NB4 (cell line): ENCODE measurements at regions not wholly inside any gene's neighbourhood (a gene's known extent, or its start where the extent isn't known, plus 50 kb on each side); places are given as distances from the start of the nearest gene placed in this dataset.

Source experiments
- MYC ChIP-seq: IDR thresholded peaks from 2 replicates; pipeline ENCODE4 v1.6.1; 2011; ENCODE audit warnings: low read depth, low read length
- POLR2A ChIP-seq: IDR thresholded peaks from 2 replicates; pipeline ENCODE4 v1.6.1; 2011; ENCODE audit warnings: mild to moderate bottlenecking; ENCODE audit not compliant: insufficient read length; ENCODE audit errors: extremely low read depth
- TF ChIP-seq, protein P1 (sequence below): IDR thresholded peaks from 2 replicates; pipeline ENCODE4 v1.6.1; 2011; ENCODE audit warnings: low read depth, low read length
- TF ChIP-seq, protein P2 (sequence below): IDR thresholded peaks from one replicate; pipeline ENCODE4 v1.5.1; 2012; ENCODE audit warnings: low read depth, low read length

DNA sequence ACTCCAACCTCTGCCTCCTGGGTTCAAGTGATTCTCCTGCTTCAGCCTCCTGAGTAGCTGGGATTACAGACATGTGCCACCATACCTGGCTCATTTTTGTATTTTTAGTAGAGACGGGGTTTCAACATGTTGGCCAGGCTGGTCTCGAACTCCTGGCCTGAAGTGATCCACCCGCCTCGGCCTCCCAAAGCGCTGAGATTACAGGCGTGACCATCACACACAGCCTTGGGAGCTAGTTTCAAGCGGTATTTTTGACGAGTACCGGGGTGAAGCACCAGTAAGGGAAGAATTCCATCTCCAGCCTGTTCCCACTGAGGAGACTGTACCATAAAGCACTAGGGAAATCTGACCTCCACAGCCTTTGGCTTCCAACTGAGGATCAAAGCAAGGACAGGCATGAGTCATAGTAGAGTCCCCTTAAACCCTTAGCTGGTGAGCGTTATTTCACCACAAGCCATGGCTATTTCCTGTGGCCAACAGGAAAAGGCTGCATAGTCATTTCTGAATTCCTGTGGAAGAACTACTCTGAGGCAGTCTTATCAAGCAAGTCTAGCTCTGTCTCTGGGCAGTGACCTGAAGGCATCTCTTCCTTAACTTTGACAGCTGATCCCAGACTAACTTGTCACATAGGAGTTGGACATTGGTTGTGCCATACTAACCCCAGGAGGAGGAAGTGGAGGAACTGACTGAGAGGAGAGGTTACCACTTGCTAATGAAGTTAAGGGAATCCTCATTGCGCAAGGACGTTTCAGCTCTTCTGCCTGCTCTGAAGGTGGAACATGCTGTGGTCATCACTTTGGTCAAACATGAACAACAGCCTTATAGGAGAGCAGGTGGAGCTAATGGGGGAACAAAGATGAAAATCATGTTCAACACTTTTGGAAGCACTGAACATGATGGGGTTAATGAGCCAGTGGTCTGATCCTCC lies 85.8 kb upstream of the DMRT1 start:
- TF ChIP-seq, protein P1, sequence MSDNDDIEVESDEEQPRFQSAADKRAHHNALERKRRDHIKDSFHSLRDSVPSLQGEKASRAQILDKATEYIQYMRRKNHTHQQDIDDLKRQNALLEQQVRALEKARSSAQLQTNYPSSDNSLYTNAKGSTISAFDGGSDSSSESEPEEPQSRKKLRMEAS = peak; percentile 91
- TF ChIP-seq, protein P2, sequence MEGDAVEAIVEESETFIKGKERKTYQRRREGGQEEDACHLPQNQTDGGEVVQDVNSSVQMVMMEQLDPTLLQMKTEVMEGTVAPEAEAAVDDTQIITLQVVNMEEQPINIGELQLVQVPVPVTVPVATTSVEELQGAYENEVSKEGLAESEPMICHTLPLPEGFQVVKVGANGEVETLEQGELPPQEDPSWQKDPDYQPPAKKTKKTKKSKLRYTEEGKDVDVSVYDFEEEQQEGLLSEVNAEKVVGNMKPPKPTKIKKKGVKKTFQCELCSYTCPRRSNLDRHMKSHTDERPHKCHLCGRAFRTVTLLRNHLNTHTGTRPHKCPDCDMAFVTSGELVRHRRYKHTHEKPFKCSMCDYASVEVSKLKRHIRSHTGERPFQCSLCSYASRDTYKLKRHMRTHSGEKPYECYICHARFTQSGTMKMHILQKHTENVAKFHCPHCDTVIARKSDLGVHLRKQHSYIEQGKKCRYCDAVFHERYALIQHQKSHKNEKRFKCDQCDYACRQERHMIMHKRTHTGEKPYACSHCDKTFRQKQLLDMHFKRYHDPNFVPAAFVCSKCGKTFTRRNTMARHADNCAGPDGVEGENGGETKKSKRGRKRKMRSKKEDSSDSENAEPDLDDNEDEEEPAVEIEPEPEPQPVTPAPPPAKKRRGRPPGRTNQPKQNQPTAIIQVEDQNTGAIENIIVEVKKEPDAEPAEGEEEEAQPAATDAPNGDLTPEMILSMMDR = no peak
- TF ChIP-seq POLR2A (peak; percentile 56), MYC (peak; percentile 78)
